NCI-H526 treated with DMSO at 0.1 percent for 48 hours (cell line): ENCODE measurements at regions not wholly inside any gene's neighbourhood (a gene's known extent, or its start where the extent isn't known, plus 50 kb on each side); places are given as distances from the start of the nearest gene placed in this dataset.
"Not testable (repeated sequence)": the region's sequence is repeated elsewhere in the genome, so short reads cannot be mapped to it uniquely, and the experiment has no call there.

Experiments
- DNase-seq: peaks from one replicate; lab custom pipeline; 2025; lab: John Stamatoyannopoulos, UW

DNA sequence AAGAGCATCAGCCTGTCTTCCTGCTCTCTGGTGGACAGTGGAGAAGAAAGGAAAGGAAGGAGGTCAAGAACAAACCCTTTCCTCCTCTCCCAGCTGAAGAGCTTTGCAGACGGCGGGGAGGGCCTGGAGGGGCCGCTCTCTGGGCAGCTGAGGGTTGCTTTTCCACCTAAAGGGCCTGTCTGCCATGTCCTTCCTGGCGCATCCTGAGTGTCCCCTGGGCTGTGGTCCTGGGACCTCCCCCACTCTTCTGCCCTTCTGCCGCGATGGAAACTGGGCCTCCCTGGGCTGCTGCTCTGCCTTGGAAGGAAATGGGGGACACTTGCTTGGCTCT, 107.0 kb downstream of the ETS2 start:
- DNase-seq, result no peak

DNA sequence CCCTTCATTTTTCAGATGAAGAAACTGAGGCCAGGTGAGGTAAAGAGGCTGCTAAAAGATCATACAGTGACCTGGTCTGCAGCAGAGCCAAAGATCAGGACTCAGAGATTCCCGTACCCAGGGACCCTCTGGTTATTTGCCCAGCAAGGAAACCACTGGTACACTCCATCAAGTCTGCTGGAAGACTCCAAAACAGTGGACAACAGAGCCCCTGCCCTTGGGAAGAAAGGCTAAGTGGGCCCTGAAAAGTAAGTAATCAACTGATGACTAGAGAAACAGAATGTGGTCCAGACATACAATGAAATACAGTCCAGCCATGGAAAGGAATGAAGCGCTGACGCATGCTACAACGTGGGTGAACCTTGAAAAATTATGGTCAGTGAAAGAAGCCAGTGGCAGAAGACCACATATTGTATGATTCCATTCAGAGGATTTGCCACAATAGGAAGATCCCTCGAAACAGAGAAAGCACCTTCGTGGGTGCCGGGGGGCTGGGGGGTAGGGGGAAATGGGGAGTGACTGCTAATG, 106.4 kb downstream of the ETS2 start:
- no peak for DNase-seq

DNA sequence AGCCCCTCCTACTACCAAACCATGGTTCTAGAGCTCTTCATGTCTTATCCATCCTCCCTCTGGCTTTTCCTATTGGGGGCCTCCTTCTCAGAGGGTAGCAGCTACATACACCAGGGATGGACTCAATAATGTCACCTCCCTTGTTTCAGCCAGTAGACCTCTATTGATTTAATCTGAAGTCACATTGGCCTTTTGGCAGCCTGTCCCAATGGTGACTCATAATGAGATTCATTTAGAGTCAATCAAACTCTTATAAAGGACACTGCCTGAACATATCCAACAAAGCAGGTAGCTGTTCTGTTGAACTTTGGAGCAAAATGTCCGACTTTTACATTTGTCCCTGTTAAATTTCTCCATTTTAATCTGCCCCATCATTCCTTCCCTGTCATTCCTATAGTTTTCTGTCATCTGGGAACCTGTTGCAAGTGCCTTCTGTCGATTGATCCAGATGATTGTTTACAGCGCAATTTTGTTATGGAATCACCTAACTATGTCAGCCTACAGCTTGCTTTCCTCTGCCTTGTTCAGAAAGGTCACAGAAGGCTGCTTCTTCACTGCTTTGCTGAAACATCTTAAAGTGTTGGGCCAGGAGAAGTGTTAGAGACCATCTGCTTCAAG, 105.9 kb downstream of the ETS2 start:
- DNase-seq, result no peak

DNA sequence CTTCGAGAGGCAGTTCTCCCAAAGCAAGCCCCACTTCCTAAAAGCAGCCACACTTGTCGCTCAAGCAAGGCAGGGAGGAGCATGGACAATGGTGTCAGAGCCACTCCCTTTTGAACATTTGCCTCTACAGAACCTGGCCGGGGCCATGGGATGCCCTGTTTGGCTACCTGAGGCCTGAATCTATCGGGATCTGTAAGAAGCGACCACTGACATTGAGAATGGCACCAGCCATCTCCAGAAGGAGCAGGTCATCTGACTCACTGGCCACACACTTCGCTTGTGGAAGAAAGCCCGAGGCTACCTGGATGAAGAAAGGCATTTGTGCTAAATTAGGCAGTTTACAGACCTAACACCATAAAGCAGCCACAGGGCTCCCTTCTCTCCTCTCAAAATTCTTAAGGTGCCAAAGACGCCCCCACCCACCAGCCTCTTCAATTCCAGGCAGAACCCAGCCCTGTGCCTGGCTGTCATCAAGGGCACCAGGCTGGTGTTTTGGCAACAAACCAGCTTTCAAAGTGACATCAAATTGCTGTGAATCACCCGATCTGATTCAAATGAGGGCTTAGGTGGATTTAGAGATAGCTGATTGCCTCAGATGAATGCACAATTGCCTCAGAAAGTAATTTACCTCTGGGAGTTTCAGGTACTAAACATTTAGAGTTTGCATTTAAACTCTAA, 104.8 kb downstream of the ETS2 start:
- DNase-seq, result no peak

DNA sequence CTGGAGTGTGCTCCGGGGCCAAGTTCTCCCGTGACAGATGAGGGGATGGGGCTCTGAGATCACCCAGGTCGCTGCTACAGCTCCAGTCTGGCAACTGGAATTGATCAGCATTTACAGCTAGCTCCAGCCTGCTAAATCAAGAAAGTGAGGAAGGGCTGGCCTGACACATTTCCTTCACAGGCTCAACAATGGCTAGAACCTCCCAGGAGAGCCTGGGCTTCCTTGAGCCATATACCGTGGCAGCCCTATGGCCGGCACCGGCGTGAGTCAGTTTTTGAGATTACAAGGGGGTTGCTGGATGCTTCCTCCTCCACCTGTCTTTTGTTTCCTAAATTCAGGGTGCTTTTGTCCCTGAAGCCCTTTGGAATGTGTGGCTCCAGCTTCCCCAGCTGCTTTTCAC, 104.2 kb downstream of the ETS2 start:
- no peak for DNase-seq

DNA sequence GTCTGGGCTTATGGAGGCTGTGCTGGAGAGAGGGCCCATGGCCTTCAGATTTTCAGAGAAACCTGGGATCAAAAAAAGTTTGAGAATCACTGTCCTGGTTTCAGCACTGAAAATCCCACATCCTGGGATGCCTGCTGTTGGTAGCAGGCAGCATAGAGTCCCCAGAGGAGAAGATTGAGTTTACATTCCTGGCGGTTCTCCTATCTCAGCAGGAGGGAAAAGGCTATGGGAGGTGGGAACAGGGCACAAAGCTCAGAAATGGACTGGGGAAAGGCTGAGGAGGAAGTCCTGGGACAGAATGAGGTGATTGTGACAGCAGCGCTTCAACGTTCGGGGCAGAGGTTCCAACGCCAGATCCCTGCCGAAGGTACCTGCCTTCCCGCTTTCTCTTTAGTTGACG, 103.4 kb downstream of the ETS2 start:
- no peak for DNase-seq

DNA sequence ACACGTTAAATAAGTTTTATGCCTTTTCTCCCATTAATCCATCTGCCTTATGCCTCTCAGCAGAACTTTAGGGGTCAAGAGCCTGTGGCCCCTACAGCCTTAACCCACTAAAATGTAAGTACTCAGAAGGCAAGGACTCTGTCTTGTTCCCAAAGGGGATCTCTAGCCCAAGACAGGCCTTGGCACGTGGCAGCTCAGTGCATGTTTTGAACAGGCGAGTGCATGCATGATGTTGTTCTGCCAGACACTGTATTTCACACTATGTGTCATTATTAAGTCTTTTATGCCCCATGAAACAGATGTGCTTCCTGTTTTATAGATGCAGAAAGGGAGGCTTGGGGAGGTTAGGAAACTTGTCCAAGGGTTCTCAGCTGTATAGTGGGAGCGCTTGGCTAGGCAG, 102.8 kb downstream of the ETS2 start:
- DNase-seq, result no peak

DNA sequence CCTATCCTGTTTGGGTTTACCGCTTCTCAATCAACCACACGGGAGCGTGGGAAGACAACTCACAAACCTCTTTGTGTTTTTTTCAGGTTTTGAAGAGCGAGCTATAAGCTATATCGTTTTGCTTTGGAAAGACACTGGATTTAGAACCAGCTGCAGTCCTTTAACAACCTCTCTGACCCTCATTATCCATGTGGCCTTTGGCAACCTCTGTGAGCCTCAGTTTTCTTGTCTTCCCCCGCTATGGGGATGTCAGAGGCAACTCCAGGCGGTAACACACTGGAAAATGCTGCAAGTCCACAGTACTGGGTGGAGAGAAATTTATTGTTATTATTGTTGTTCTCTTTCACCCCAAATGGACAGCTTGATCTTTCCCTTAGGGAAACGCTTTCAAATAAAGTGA, 100.0 kb downstream of the ETS2 start:
- DNase-seq, result no peak

DNA sequence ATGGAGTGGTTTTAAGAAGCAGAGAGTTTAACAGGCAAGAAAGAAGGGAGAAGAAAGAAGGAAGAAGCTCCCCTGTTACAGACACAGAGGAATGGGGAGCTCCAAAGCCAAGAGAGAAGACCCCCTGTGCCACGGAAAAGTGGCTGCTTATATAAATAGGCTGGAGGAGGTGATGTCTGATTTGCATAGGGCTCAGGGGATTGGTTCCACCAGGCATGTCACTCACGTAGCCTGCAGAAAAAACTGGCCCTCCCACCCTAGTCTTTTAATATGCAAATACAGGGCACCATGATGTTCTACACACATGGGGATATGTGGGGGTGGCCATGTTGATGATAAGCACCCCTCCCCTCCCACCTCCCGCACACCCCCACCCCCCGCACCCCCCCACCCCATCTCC, 99.6 kb downstream of the ETS2 start:
- no peak for DNase-seq

DNA sequence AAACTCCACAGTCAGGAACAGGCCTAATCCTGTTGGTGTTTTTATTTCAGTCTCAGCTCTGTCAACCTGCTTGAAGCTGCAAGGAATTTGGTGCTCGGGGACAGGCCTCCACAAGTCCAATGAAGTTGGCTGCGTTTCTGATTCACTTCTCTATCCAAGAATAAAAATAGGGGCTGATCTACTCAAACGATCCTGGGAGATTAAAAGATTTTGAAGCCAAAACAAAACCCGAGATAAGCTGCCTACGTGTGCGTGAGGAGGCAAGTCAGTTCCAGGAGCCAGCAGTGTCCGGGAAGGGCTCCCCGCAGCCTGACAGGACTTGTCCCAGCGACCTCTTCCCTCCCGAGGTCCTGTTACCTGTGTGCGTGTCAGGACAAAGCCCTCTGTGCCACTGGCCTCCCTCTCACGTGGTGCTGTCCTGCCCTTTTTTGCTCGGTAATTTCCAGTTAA, 98.0 kb downstream of the ETS2 start:
- DNase-seq, result no peak

DNA sequence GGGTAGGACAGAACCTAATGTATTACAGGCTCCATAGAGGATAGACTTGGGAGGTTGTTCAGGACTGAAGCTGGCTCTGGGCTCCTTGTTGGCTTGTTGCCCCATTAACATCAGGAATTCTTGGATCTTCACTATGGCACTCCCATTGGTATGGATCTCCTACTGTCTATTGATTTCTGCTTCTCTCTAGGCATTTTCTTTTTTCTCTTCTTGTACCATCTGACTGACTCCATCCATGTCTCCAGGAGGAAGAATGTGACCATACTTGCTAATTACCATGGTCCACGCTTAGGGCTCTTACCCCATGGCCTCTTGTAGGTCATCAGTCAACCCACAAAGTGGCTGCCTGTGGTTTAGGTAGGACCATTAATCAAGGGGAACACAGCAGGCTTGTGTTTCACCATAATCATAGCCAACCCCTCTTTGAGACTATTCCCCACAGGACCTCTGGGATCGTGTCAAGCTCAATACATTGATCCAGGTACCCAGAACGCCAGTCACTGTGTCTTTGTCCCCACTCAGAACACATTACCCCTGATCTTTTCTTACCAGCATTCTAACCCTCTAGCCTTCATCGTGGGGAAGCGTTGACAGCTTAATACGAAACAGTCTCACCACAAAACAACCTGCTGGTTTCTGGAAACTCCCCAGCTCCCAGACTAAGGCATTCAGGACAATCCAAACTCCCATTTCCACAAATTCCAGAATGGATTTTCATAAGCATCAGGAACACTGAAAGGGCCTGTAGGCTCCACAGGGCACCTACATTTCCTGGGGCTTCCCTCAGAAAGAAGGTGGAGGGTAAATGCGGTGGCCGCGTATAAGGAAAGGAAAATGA, 97.1 kb downstream of the ETS2 start:
- no peak for DNase-seq

DNA sequence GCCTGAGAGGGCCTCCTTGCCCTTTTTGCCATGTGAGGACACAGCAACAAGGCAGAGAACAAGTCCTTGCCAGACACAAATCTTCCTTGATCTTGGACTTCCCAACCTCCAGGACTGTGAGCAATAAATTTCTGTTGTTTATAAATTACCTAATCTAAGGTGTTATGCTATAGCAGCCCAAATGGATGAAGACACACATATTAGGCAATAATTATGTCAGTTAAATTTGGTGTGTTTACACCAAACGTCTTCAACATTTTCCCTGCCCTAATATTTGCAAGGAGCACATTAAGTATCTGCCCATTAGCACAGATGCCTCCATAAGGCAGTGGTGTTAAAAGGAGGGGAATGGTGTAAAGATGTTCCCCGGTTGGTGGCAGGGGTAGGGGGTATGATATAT, 94.8 kb downstream of the ETS2 start:
- no peak for DNase-seq

DNA sequence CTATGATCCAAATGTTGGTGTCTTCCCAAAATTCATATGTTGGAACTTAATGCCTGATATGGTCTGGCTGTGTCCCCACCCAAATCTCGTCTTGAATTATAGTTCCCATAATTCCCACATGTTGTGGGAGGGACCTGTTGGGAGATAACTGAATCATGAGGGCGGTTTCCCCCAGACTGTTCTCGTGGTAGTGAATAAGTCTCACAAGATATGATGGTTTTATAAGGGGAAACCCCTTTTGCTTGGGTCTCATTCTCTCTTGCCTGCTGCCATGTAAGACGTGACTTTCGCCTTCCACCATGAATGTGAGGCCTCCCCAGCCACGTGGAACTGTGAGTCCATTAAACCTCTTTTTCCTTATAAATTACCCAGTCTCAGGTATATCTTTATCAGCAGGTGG, 94.3 kb downstream of the ETS2 start:
- not testable (repeated sequence) for DNase-seq

DNA sequence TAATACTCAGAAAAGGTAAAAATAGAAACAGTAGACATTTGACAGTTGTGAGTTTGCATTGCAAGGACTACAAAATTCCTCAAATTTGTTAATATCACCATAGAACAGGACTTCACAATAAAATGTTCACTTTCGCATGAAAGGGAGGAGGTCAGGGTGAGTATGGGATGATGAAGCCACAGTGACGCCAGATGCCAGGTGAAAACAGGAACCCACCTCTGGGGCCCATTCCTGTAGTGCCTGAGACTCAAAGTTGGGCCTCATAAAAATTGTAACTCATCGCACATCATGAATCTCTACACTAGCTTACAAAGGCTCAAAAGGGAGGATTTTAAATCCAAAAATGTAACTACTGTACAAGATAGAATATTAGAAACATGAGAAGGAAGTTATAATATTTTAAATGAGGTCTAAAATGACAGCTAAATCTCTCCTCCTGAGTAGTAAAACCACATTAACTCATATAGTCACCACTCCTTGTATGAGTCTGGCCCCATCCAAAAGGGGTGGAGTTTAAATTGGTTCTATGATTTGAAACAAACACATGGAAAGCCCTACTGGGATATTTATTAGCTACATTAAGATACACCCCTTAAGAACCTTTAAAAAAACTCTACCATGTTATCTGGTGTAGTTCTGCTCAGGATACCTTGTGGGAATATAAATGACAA, 93.7 kb downstream of the ETS2 start:
- no peak for DNase-seq

DNA sequence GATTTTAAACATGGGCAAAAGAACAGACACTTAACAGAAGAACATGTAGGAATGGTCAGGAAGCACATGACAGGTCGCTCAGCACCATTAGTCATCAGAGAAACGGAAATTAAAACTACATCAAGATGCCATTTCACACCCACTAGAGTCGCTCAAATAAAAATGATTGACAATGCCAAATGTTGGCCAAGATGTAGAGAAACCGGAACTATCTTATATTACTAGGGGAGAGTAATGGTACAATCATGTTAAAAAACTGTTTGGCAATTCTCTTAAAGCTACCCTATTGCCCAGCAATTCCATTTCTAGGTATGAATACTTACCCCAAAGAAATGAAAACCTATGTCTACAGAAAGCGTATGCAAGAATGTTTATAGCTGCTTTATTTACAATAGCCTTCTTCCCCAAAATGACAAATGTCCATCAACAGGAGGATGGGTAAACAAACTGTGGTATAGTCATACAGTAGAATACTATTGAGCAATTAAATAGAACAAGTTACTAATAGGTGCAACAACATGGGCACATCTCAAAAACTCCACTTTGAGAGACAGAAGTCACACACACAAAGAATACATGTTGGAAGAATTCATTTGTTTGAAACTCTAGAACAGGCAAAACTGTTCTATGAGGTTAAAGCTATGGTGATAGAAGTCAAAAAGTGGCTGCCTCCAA, 92.8 kb downstream of the ETS2 start:
- DNase-seq, result no peak

DNA sequence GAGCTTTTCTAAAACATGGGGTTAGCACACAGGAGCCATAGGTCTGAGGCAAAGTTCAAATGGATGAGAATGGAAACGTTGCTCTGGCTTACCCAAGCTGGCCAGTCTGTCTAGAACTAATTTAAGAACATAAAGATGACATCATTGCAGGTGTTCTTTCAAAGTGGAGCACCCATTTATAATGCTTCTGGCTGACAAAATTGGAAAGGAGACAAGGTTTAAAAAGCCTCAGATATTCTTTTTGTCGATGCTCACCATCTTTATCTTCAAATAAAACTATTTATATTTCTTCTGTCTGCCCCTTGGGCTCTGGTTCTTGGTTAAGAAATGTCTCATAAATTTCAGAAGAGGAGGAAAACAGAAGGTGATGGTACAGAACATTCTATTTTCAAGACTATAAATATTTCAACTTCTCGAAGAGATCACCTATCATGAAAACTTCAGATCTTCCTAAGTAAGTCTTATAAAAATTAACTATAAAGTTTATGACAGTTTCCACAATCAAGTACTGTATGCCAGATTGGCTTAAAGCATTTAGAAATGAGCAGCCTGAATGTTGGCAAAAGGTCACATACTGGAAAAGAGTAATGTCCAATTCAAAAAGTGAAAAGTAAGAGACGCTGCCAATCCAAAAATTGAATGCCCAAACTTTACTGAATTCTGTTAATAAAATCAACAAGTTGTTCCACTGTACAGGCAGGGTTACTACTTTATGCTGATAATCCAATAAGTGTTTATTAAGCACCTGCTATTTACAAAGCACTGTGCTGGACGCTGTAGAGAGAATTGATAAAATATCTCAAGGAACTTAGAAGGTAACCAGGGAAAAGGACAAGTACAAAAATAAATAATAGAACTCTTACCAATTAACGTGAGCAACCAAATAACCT, 92.0 kb downstream of the ETS2 start:
- DNase-seq, result no peak

DNA sequence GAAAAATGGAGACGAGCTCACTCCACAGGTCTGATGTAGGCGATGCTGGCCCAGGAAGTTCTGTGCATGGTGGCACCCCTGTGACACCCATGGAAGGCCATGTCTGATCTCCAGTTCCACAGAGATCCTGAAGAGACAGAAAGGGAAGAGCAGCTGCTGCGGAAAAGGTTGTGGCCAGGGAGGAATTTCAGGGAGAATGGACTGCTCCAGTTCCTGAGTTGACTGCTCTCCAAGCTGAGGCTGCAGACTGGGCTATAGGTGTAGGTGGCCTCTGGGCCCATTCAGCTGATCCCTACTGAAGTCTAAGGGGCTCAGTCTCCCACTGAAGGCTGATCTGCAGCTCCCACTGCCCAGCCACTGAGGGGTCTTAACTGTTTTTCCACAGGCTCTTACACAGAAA, 89.2 kb downstream of the ETS2 start:
- no peak for DNase-seq

DNA sequence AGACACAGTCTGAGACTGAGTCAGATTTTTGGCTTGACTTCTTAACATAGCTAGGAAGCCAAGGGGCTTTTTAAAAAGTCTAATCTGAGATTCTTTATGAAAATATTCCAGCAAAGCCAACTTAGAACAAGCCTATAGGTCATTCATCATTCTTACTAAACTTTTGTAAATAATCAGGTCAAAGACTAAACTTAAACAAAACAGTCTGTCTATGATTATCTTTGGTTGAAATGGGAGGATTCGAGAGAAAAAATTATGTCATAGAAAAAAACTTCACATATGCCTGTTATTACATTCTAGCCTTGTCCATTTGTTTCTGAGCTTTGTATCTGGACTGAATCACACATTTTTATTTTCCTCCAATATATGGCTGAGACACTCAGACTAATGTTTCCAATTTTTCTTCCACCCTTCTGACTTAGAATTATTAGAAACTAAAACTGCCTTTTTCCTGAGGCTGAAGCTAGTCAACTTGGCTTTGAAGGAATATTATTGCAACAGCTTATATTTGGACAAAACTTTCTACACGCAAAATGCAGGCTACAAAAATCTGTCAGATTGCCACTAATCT, 83.3 kb downstream of the ETS2 start:
- DNase-seq, result no peak

DNA sequence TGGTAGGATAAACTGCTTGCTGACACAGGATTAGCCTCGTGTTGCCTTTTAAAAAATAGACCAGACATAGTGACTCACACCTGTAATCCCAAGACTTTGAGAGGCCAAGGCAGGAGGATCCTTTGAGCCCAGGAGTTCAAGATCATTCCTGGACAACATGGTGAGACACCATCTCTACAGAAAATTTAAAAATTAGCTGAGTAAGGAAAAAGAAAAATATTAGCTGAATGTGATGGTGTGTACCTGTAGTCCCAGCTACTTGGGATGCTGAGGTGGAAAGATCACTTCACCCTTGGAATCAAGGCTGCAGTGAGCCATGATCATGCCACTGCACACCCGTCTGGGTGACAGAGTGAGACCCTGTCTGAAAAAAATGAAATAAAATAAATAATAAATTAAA, 82.0 kb downstream of the ETS2 start:
- DNase-seq, result no peak

DNA sequence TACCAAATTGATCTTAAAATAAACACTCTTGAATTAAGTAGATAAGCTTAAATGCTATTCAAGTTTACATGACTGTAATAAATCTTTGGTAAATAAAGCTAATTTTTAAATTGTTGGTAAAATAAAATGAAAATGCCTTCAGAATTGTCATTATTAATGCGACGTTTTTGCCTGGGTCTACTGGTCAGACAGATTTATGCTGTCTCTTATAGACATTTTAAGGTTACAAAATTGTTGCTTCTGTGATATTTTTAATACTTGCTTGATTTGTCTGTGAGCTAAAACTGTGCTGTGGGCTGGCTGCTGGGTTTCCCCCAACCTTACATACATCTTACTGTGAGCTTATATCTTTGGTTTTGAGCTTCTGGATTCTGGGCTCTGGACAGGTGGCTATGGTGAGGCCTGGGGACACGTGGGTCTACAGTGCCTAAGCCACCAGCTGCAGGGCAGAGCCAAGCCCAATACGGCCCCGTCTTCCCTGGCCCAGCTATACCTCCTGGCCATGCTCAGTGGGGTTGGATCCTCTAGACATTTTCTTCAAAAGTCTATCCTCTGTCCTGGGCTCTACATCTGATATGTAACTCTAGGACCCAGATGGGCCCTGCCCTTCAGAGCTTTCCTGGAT, 81.4 kb downstream of the ETS2 start:
- no peak for DNase-seq
